Endothelial cell of umbilical vein (primary cell): ENCODE measurements at regions not wholly inside any gene's neighbourhood (a gene's known extent, or its start where the extent isn't known, plus 50 kb on each side); places are given as distances from the start of the nearest gene placed in this dataset.

Experiments
- BruUV-seq: library from RNA; stranded (reverse); fragments of 400-500 nt; replicated peaks from 2 replicates; lab custom pipeline; 2021; lab: Mats Ljungman, UMichigan
- CTCF ChIA-PET: fragments of 300-600, 350-600 bp; sonication (Branson Sonifier 250); formaldehyde crosslinking; loops from one replicate; lab custom pipeline; 2021; ENCODE audit warnings: antibody characterized with exemption, inconsistent platforms; lab: Charles Lee
- POLR2A ChIA-PET: fragments of 300-600, 350-600 bp; sonication (Branson Sonifier 250); formaldehyde crosslinking; loops from one replicate; lab custom pipeline; 2021; ENCODE audit warnings: antibody characterized with exemption, inconsistent platforms; lab: Charles Lee
- DNase-seq: peaks from one replicate; pipeline ENCODE4 v3.0.0-alpha.2; 2011; ENCODE audit warnings: low read depth, low spot score
- FAIRE-seq: peaks from 2 replicates; lab custom pipeline; 2011; peaks lifted over from hg19 to GRCh38; lab: Jason Lieb, UNC
- H2AFZ ChIP-seq: 2 replicates; pipeline ENCODE4 v1.6.0; 2012; ENCODE audit warnings: low read depth, low read length, control low read depth, inconsistent platforms
- H3K27ac ChIP-seq: 2 replicates; pipeline ENCODE4 v1.5.1; 2011; ENCODE audit warnings: low read depth, mild to moderate bottlenecking, control low read depth, low read length, moderate library complexity; ENCODE audit not compliant: insufficient read depth
- H3K27me3 ChIP-seq, 2 experiments: 2 replicates each; pipeline versions ENCODE4 v1.6.0 to v1.6.1; 2011; ENCODE audit warnings: low read length in 2 of 2, mixed read lengths in 1 of 2; ENCODE audit not compliant: control insufficient read depth in 2 of 2, insufficient read depth in 2 of 2
- H3K36me3 ChIP-seq, 2 experiments: 2 replicates in 1 of 2; 3 replicates in 1 of 2; pipeline ENCODE4 v1.5.1; 2011; ENCODE audit warnings: low read length in 2 of 2, mild to moderate bottlenecking in 1 of 2, moderate library complexity in 1 of 2; ENCODE audit not compliant: control insufficient read depth in 2 of 2, insufficient read depth in 2 of 2; ENCODE audit errors: extremely low read depth in 1 of 2
- H3K4me1 ChIP-seq: 3 replicates; pipeline ENCODE4 v1.5.1; 2011; ENCODE audit warnings: mild to moderate bottlenecking, low read length; ENCODE audit not compliant: control insufficient read depth, insufficient read depth; ENCODE audit errors: extremely low read depth
- H3K4me2 ChIP-seq: 2 replicates; pipeline ENCODE4 v1.6.1; 2011; ENCODE audit warnings: low read length, control low read depth, mixed read lengths; ENCODE audit not compliant: insufficient read depth
- H3K4me3 ChIP-seq, 3 experiments: fragments of 200-600 bp in 1 of 3; sonication (generic), shearing (Covaris generic) in 1 of 3; replicated peaks in 1 of 3; 2 replicates each; pipeline ENCODE4 v1.5.1; 2011 to 2016; ENCODE audit warnings: control low read depth in 3 of 3, low read length in 3 of 3, mild to moderate bottlenecking in 2 of 3, inconsistent platforms in 1 of 3, low read depth in 1 of 3, moderate library complexity in 1 of 3; ENCODE audit not compliant: insufficient read depth in 1 of 3
- H3K79me2 ChIP-seq: 2 replicates; pipeline ENCODE4 v1.6.0; 2012; ENCODE audit warnings: low read length, inconsistent platforms; ENCODE audit not compliant: control insufficient read depth, insufficient read depth
- H3K9ac ChIP-seq: replicated peaks from 2 replicates; pipeline ENCODE3; 2011; ENCODE audit warnings: low read length, control low read depth; ENCODE audit not compliant: insufficient read depth; ENCODE audit errors: extremely low read depth
- H3K9me1 ChIP-seq: replicated peaks from 3 replicates; pipeline ENCODE4 v1.6.0; 2011; ENCODE audit warnings: mild to moderate bottlenecking, low read length; ENCODE audit not compliant: control insufficient read depth, insufficient read depth; ENCODE audit errors: extremely low read depth
- H3K9me3 ChIP-seq: replicated peaks from 2 replicates; pipeline ENCODE4 v1.5.1; 2012; ENCODE audit warnings: low read length, inconsistent platforms; ENCODE audit not compliant: control insufficient read depth, insufficient read depth
- H4K20me1 ChIP-seq: replicated peaks from 2 replicates; pipeline ENCODE3; 2011; ENCODE audit warnings: mild to moderate bottlenecking, low read length; ENCODE audit not compliant: control insufficient read depth, insufficient read depth; ENCODE audit errors: extremely low read depth
- CTCF ChIP-seq, 2 donors: IDR thresholded peaks; 1 replicate in 1 of 2; 2 replicates in 1 of 2; pipeline ENCODE4 v1.5.1; 2011; ENCODE audit warnings: low read length in 2 of 2, mild to moderate bottlenecking in 2 of 2, moderate library complexity in 2 of 2, control low read depth in 1 of 2, inconsistent platforms in 1 of 2, low read depth in 1 of 2; ENCODE audit not compliant: insufficient read depth in 1 of 2; ENCODE audit errors: extremely low read depth in 1 of 2
- EZH2 ChIP-seq: IDR thresholded peaks from 2 replicates; pipeline ENCODE4 v1.6.1; 2012; ENCODE audit warnings: borderline replicate concordance, low read depth, mild to moderate bottlenecking, moderate library complexity, low read length, inconsistent platforms; ENCODE audit not compliant: severe bottlenecking
- FOS ChIP-seq: IDR thresholded peaks from 2 replicates; pipeline ENCODE4 v1.6.1; 2011; ENCODE audit warnings: mild to moderate bottlenecking, low read length, moderate library complexity, borderline replicate concordance; ENCODE audit not compliant: insufficient read depth
- GATA2 ChIP-seq: IDR thresholded peaks from 2 replicates; pipeline ENCODE4 v1.7.0; 2011; ENCODE audit warnings: low read depth, mild to moderate bottlenecking, moderate library complexity, mixed read lengths, low read length; ENCODE audit not compliant: insufficient read length, insufficient read depth
- JUN ChIP-seq: IDR thresholded peaks from 2 replicates; pipeline ENCODE4 v1.6.1; 2011; ENCODE audit warnings: borderline replicate concordance, low read depth; ENCODE audit not compliant: insufficient read length, insufficient read depth
- MYC ChIP-seq: IDR thresholded peaks from one replicate; pipeline ENCODE4 v1.6.1; 2011; ENCODE audit warnings: mild to moderate bottlenecking, low read depth, low read length
- POLR2A ChIP-seq: IDR thresholded peaks from 2 replicates; pipeline ENCODE4 v1.6.1; 2012; ENCODE audit warnings: low read depth, mild to moderate bottlenecking, control low read depth, low read length
- POLR2AphosphoS5 ChIP-seq: IDR thresholded peaks from 2 replicates; pipeline ENCODE4 v1.6.1; 2012; ENCODE audit warnings: low read depth, mild to moderate bottlenecking, control low read depth, low read length, moderate library complexity; ENCODE audit not compliant: insufficient read depth
- dilution Hi-C: fragments of 300-500 bp; cut with MboI; formaldehyde crosslinking; loops from one replicate; pipeline ENCODE4 v1.15.0; 2019; ENCODE audit warnings: low sequenced_read_pairs; ENCODE audit not compliant: extremely low pct_ligation_motif_present
- intact Hi-C: fragments of 100-400 bp; cut with micrococcal nuclease; formaldehyde crosslinking; loops from one replicate; pipeline ENCODE4 v1.10.0; 2022

DNA sequence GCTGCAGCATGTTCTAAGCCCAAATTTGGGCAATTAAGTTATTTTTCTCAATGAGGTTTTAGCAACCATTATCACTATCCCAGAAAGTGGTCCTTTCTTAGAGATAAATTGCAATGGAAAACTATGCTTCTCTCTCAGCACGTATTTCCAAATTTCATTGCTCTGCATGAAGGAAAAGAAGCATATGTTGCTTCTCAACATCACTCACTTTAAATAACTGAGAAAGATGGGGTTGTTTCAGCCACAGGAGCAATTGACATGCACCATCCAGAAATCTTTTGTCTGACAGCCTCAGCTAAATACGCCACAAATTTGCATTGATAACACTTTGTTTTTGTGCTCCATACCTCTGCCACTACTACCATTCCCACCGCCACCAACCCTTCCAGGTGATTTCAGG, 157.6 kb upstream of the PKN2 start:
- H3K36me3 ChIP-seq, result no peaks in the 10 kb centered on the region
- no peak overlapping the region for H2AFZ ChIP-seq
- FAIRE-seq (no peak), DNase-seq (no peak)
- no peaks in the 10 kb centered on the region for H3K79me2 ChIP-seq
- H3K9me3 ChIP-seq, result no peaks in the 10 kb centered on the region
- ChIA-PET CTCF (no interaction called here), POLR2A (no interaction called here)
- no peak overlapping the region for H3K9ac ChIP-seq
- no peak overlapping the region for H3K4me2 ChIP-seq
- no peak for TF ChIP-seq GATA2
- no peaks in the 10 kb centered on the region for H4K20me1 ChIP-seq
- intact Hi-C loops (no loop called here), dilution Hi-C loops (no loop called here)
- H3K9me1 ChIP-seq, result no peaks in the 10 kb centered on the region
- no peak overlapping the region for H3K27ac ChIP-seq
- no peaks in the 10 kb centered on the region for H3K27me3 ChIP-seq
- BruUV-seq, result no TSS peak
- H3K4me1 ChIP-seq, result no peaks in the 10 kb centered on the region
- no peak overlapping the region for H3K4me3 ChIP-seq

DNA sequence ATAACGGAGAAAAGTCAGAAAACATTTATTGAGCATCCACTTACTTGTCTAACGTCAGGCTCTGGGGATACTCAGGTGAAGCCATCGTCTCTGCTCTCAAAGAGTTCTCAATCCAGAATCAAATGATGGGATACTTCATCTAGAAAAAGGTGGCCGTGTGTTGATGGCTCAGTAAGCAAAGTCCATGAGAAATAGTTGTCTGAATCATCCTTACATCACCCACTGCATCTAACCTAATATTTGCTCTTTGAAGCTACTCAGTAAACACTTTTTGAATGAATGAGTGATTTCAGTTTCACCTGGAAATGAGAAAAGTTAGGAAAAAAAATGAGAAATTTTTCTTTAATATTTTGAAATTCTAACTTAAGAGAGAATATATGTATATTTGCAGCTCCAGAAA, 155.3 kb upstream of the PKN2 start:
- H3K36me3 ChIP-seq, result no peaks in the 10 kb centered on the region
- DNase-seq (no peak), FAIRE-seq (no peak)
- no peak overlapping the region for H3K4me2 ChIP-seq
- ChIA-PET CTCF (no interaction called here), POLR2A (no interaction called here)
- intact Hi-C loops, result no loop called here
- dilution Hi-C loops, result no loop called here
- H3K79me2 ChIP-seq, result no peaks in the 10 kb centered on the region
- H3K27ac ChIP-seq, result no peak overlapping the region
- no peak overlapping the region for H2AFZ ChIP-seq
- BruUV-seq, result no TSS peak
- no peaks in the 10 kb centered on the region for H3K4me1 ChIP-seq
- no peak overlapping the region for H3K4me3 ChIP-seq
- no peaks in the 10 kb centered on the region for H4K20me1 ChIP-seq
- no peaks in the 10 kb centered on the region for H3K27me3 ChIP-seq
- H3K9me1 ChIP-seq, result no peaks in the 10 kb centered on the region
- no peak overlapping the region for H3K9ac ChIP-seq
- H3K9me3 ChIP-seq, result no peaks in the 10 kb centered on the region
- TF ChIP-seq POLR2AphosphoS5 (no peak), JUN (no peak), EZH2 (no peak), MYC (no peak), POLR2A (no peak), CTCF (IDR thresholded peaks at IDR 0.05; ENCODE audit: extremely low read depth in 1 of 2, insufficient read depth in 1 of 2, low read depth in 1 of 2, low read length in 2 of 2) (no peak), FOS (no peak)
